K562 (cell line): ENCODE measurements at regions not wholly inside any gene's neighbourhood (a gene's known extent, or its start where the extent isn't known, plus 50 kb on each side); places are given as distances from the start of the nearest gene placed in this dataset.

Source experiments
- CTCF ChIP-seq, 3 experiments: IDR thresholded peaks in 2 of 3; conservative IDR thresholded peaks in 1 of 3; 2 replicates each; pipeline ENCODE4 v1.5.1; 2011 to 2012; ENCODE audit warnings: low read length in 3 of 3, mild to moderate bottlenecking in 3 of 3, control low read depth in 2 of 3, improper control_type of control experiment in 1 of 3, inconsistent platforms in 1 of 3, low read depth in 1 of 3, mixed read lengths in 1 of 3, moderate library complexity in 1 of 3; ENCODE audit not compliant: insufficient read depth in 2 of 3
- ESRRA ChIP-seq: fragments of 450-650 bp; IDR thresholded peaks from 2 replicates; pipeline ENCODE4 v1.6.1; 2014; ENCODE audit warnings: low read depth, mild to moderate bottlenecking, moderate library complexity, borderline replicate concordance
- HMGXB4 ChIP-seq: sonication (generic); formaldehyde crosslinking; IDR thresholded peaks from 2 replicates; pipeline ENCODE4 v1.8.1; 2023; ENCODE audit warnings: mild to moderate bottlenecking, missing genetic modification reagents
- MAFF ChIP-seq: IDR thresholded peaks from 2 replicates; pipeline ENCODE4 v1.6.1; 2012; ENCODE audit warnings: low read length, improper control_type of control experiment
- MAZ ChIP-seq, 2 experiments: fragments of 450-650 bp in 1 of 2; sonication (generic) in 1 of 2; formaldehyde crosslinking; IDR thresholded peaks in 1 of 2; conservative IDR thresholded peaks in 1 of 2; 2 replicates each; pipeline versions ENCODE4 v1.4.0 to v1.5.0; 2020; ENCODE audit warnings: mild to moderate bottlenecking in 1 of 2, missing genetic modification reagents in 1 of 2
- MXI1 ChIP-seq: IDR thresholded peaks from 2 replicates; pipeline ENCODE4 v1.6.1; 2011; ENCODE audit warnings: low read depth, mild to moderate bottlenecking, improper control_type of control experiment, low read length
- PHF8 ChIP-seq: fragments of 200-600 bp; sonication (generic); IDR thresholded peaks from 2 replicates; pipeline ENCODE4 v1.6.1; 2012; ENCODE audit warnings: mixed run types, mild to moderate bottlenecking, inconsistent platforms, low read length, moderate library complexity, borderline replicate concordance
- SIX5 ChIP-seq, 2 experiments: IDR thresholded peaks; 2 replicates each; pipeline ENCODE4 v1.6.1; 2011; ENCODE audit warnings: low read length in 2 of 2, borderline replicate concordance in 1 of 2, low read depth in 1 of 2, mild to moderate bottlenecking in 1 of 2, moderate library complexity in 1 of 2; ENCODE audit not compliant: insufficient read depth in 1 of 2
- SPI1 ChIP-seq: IDR thresholded peaks from 2 replicates; pipeline ENCODE4 v1.6.1; 2011; ENCODE audit warnings: low read depth, low read length, control low read depth, borderline replicate concordance
- U2AF2 ChIP-seq: fragments of 200-400 bp; formaldehyde crosslinking; optimal IDR thresholded peaks from 2 replicates; pipeline ENCODE3; 2017; ENCODE audit warnings: low read depth, mild to moderate bottlenecking, low read length
- USF2 ChIP-seq: sonication (generic); formaldehyde crosslinking; IDR thresholded peaks from 2 replicates; pipeline ENCODE4 v1.5.0; 2020; ENCODE audit warnings: missing genetic modification reagents
- ZNF124 ChIP-seq: sonication (generic); formaldehyde crosslinking; IDR thresholded peaks from 2 replicates; pipeline ENCODE4 v1.8.1; 2022; ENCODE audit warnings: missing genetic modification reagents

DNA sequence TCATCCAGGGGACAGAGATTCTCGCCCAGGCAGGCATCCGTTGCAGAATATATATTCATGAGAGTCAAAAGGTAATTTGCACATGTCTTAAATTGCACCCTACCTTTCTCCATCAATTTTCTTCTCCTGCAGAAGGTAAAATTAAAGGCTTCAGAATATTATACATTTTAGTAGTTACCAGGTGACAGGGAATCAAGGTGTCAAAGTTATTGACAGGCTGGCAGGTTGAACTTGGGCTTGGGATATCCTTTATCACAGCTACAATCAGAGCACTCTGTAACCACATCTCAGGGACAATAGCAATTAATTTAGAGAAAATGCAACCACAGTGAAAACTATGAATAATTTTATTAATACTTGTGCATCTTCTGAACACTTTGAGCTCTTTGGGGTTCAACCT is 66.9 kb upstream of the GSC start:
- TF ChIP-seq MAZ (CRISPR knock-in tag; conservative IDR thresholded peaks at IDR 0.05 in 1 of 2, IDR thresholded peaks at IDR 0.05 in 1 of 2) (no peak), MXI1 (no peak), ZNF124 (CRISPR knock-in tag) (no peak), MAFF (no peak), SPI1 (no peak), U2AF2 (no peak), HMGXB4 (no peak), CTCF (IDR thresholded peaks at IDR 0.05 in 2 of 3, conservative IDR thresholded peaks at IDR 0.05 in 1 of 3; ENCODE audit: insufficient read depth in 2 of 3, low read depth in 1 of 3, low read length in 3 of 3) (no peak), ESRRA (no peak), SIX5 (IDR thresholded peaks at IDR 0.05; ENCODE audit: borderline replicate concordance in 1 of 2, insufficient read depth in 1 of 2, low read depth in 1 of 2, low read length in 2 of 2) (no peak), USF2 (CRISPR knock-in tag) (no peak), PHF8 (no peak)
